Aorta (tissue), 5 donors: ENCODE measurements at regions not wholly inside any gene's neighbourhood (a gene's known extent, or its start where the extent isn't known, plus 50 kb on each side); places are given as distances from the start of the nearest gene placed in this dataset.

Experiments
- ATAC-seq: fragments of 200-7000 bp; cut with Tn5 transposase; one replicate; pipeline ENCODE4 v1.9.1; 2022; ENCODE audit warnings: moderate library complexity; ENCODE audit not compliant: low FRiP score
- DNase-seq, 2 donors: peaks; one replicate each; pipeline ENCODE4 v3.0.0-alpha.2; 2020
- H3K27ac ChIP-seq, 2 donors: one replicate each; pipeline ENCODE4 v1.5.1; 2013; ENCODE audit warnings: low read length in 2 of 2, mild to moderate bottlenecking in 2 of 2, moderate library complexity in 2 of 2, control low read depth in 1 of 2, inconsistent platforms in 1 of 2, low read depth in 1 of 2
- H3K27me3 ChIP-seq, 2 donors: one replicate each; pipeline ENCODE4 v1.6.1; 2013; ENCODE audit warnings: control low read depth in 1 of 2, low read length in 1 of 2, mild to moderate bottlenecking in 1 of 2, moderate library complexity in 1 of 2; ENCODE audit not compliant: insufficient read depth in 2 of 2, control insufficient read depth in 1 of 2
- H3K36me3 ChIP-seq, 2 donors: one replicate each; pipeline ENCODE4 v1.6.1; 2013; ENCODE audit warnings: control low read depth in 1 of 2, low read length in 1 of 2, mild to moderate bottlenecking in 1 of 2; ENCODE audit not compliant: insufficient read depth in 2 of 2, control insufficient read depth in 1 of 2
- H3K4me1 ChIP-seq, 2 donors: one replicate each; pipeline ENCODE4 v1.6.1; 2013; ENCODE audit warnings: low read length in 2 of 2, control low read depth in 1 of 2, mild to moderate bottlenecking in 1 of 2, moderate library complexity in 1 of 2; ENCODE audit not compliant: insufficient read depth in 2 of 2, control insufficient read depth in 1 of 2
- H3K4me3 ChIP-seq, 2 donors: one replicate each; pipeline ENCODE4 v1.5.1; 2013; ENCODE audit warnings: low read length in 2 of 2, control low read depth in 1 of 2, mild to moderate bottlenecking in 1 of 2
- H3K9me3 ChIP-seq: one replicate; pipeline ENCODE4 v1.6.1; 2013; ENCODE audit warnings: mild to moderate bottlenecking, low read length; ENCODE audit not compliant: control insufficient read depth
- WGBS, 2 donors: extraction: QIAGEN DNeasy Blood & Tissue Kit; methylation state at CpG; one replicate each; pipeline ENCODE4 v1.1.7; 2013; 5-methylcytosine and 5-hydroxymethylcytosine counted together
- intact Hi-C, 2 donors: fragments of 100-400 bp; cut with DNase I; formaldehyde crosslinking; loops; one replicate each; pipeline versions ENCODE4 v1.14.2 to v1.15.0; 2022
- donor health status: healthy with polysubstance abuse.
- donor health status: Bipolar disorder and iron deficiency.
- donor health status: DM: no; HTN: no; CAD: no.
- donor health status: DM: no; HTN: no; CAD: no.
- donor health status: DM: yes; HTN: yes; CAD: no.

GRCh38 chr6:167552961-167553735, 228.3 kb downstream of the TTLL2 start:
- DNase-seq = no peak
- Histone ChIP-seq H3K4me3 (no peak overlapping the region), H3K36me3 (no peaks in the 10 kb centered on the region), H3K4me1 (no peaks in the 10 kb centered on the region), H3K9me3 (no peaks in the 10 kb centered on the region), H3K27ac (no peak overlapping the region), H3K27me3 (no peaks in the 10 kb centered on the region)
- intact Hi-C loops = no loop called here
- 93 to 98% methylated on average over 19 of the region's 19 CpGs for WGBS, 2 donors
- no peak for ATAC-seq

- intact Hi-C loops = no loop called here
- DNase-seq = no peak
- 90 to 96% methylated on average over 9 of the region's 9 CpGs for WGBS, 2 donors
Measured at GRCh38 chr6:167553736-167554119, 228.8 kb downstream of the TTLL2 start.

GRCh38 chr6:167554854-167555253, 230.0 kb downstream of the TTLL2 start:
- DNase-seq (no peak), ATAC-seq (no peak)
- H3K4me1 ChIP-seq = no peaks in the 10 kb centered on the region
- H3K9me3 ChIP-seq = no peaks in the 10 kb centered on the region
- no peaks in the 10 kb centered on the region for H3K36me3 ChIP-seq
- H3K27me3 ChIP-seq = no peaks in the 10 kb centered on the region
- WGBS, 2 donors = 96% methylated on average over 11 of the region's 11 CpGs
- H3K4me3 ChIP-seq = no peak overlapping the region
- H3K27ac ChIP-seq = no peak overlapping the region
- intact Hi-C loops = no loop called here

More at GRCh38 chr6:167553736-167554119, 228.8 kb downstream of the TTLL2 start:
- Histone ChIP-seq H3K9me3 (no peaks in the 10 kb centered on the region), H3K27ac (no peak overlapping the region), H3K27me3 (no peaks in the 10 kb centered on the region), H3K4me3 (no peak overlapping the region), H3K36me3 (no peaks in the 10 kb centered on the region), H3K4me1 (no peaks in the 10 kb centered on the region)
- no peak for ATAC-seq

- DNase-seq = no peak
- Histone ChIP-seq H3K9me3 (no peaks in the 10 kb centered on the region), H3K36me3 (no peaks in the 10 kb centered on the region), H3K27me3 (no peaks in the 10 kb centered on the region), H3K4me3 (no peak overlapping the region), H3K27ac (no peak overlapping the region), H3K4me1 (no peaks in the 10 kb centered on the region)
- intact Hi-C loops = no loop called here
- ATAC-seq = no peak
Measured at GRCh38 chr6:167555836-167556235, 230.9 kb downstream of the TTLL2 start.

GRCh38 chr6:167557675-167558074, 232.8 kb downstream of the TTLL2 start:
- WGBS, 2 donors = 83 to 90% methylated on average over 5 of the region's 5 CpGs
- DNase-seq = no peak
- no peaks in the 10 kb centered on the region for H3K4me1 ChIP-seq
- no peak overlapping the region for H3K27ac ChIP-seq
- no peaks in the 10 kb centered on the region for H3K9me3 ChIP-seq
- no peaks in the 10 kb centered on the region for H3K36me3 ChIP-seq
- no peak overlapping the region for H3K4me3 ChIP-seq
- ATAC-seq = no peak
- H3K27me3 ChIP-seq = no peaks in the 10 kb centered on the region
- intact Hi-C loops = no loop called here

- H3K27ac ChIP-seq = no peak overlapping the region
- no peaks in the 10 kb centered on the region for H3K9me3 ChIP-seq
- intact Hi-C loops = no loop called here
- H3K27me3 ChIP-seq = no peaks in the 10 kb centered on the region
- no peak overlapping the region for H3K4me3 ChIP-seq
- ATAC-seq (no peak), DNase-seq (no peak)
- no peaks in the 10 kb centered on the region for H3K36me3 ChIP-seq
- H3K4me1 ChIP-seq = no peaks in the 10 kb centered on the region
- 33 to 50% methylated on average over 14 of the region's 14 CpGs for WGBS, 2 donors
Measured at GRCh38 chr6:167558246-167559177, 233.6 kb downstream of the TTLL2 start.

- no peaks in the 10 kb centered on the region for H3K4me1 ChIP-seq
- no peaks in the 10 kb centered on the region for H3K9me3 ChIP-seq
- intact Hi-C loops = no loop called here
- H3K27me3 ChIP-seq = no peaks in the 10 kb centered on the region
- H3K27ac ChIP-seq = no peak overlapping the region
- ATAC-seq = peak; percentile 48
- 90 to 93% methylated on average over 15 of the region's 15 CpGs for WGBS, 2 donors
- peak in 1 of 2 donors; percentile 58 for DNase-seq
- H3K4me3 ChIP-seq = no peak overlapping the region
- no peaks in the 10 kb centered on the region for H3K36me3 ChIP-seq
Measured at GRCh38 chr6:167559675-167560479, 235.0 kb downstream of the TTLL2 start.

- no peaks in the 10 kb centered on the region for H3K27me3 ChIP-seq
- no peak overlapping the region for H3K4me3 ChIP-seq
- H3K9me3 ChIP-seq = no peaks in the 10 kb centered on the region
- peak in 1 of 2 donors; percentile 52 for DNase-seq
- intact Hi-C loops = no loop called here
- ATAC-seq = no peak
- no peaks in the 10 kb centered on the region for H3K4me1 ChIP-seq
- no peak overlapping the region for H3K27ac ChIP-seq
- H3K36me3 ChIP-seq = no peaks in the 10 kb centered on the region
- WGBS, 2 donors = 88 to 90% methylated on average over 13 of the region's 13 CpGs
Measured at GRCh38 chr6:167560673-167561569, 236.0 kb downstream of the TTLL2 start.
